HL-60/S4 treated with retinoic acid at 250 ng/mL for 4 days and 3 days (cell line): ENCODE measurements at regions not wholly inside any gene's neighbourhood (a gene's known extent, or its start where the extent isn't known, plus 50 kb on each side); places are given as distances from the start of the nearest gene placed in this dataset.

Experiments used
- in situ Hi-C: fragments of 300-500 bp; cut with MboI; formaldehyde crosslinking; loops from 2 replicates; pipeline ENCODE4 v1.7.0; 2022; ENCODE audit warnings: low sequenced_read_pairs

GRCh38 chr19:30792561-30793505 lies 420.6 kb downstream of the ZNF536 start:
- in situ Hi-C loops, result no loop called here

GRCh38 chr19:30791088-30791487 lies 418.9 kb downstream of the ZNF536 start:
- in situ Hi-C loops, result no loop called here

GRCh38 chr19:30790056-30790680 lies 418.0 kb downstream of the ZNF536 start:
- in situ Hi-C loops, result no loop called here

GRCh38 chr19:30788105-30788765 lies 416.1 kb downstream of the ZNF536 start:
- in situ Hi-C loops, result no loop called here

GRCh38 chr19:30785458-30786137 lies 413.4 kb downstream of the ZNF536 start:
- in situ Hi-C loops, result no loop called here

- in situ Hi-C loops, result no loop called here
Observed at GRCh38 chr19:30784850-30785457, 412.8 kb downstream of the ZNF536 start.

- in situ Hi-C loops, result no loop called here
Observed at GRCh38 chr19:30783936-30784335, 411.8 kb downstream of the ZNF536 start.

- in situ Hi-C loops, result no loop called here
Observed at GRCh38 chr19:30783212-30783611, 411.0 kb downstream of the ZNF536 start.

- in situ Hi-C loops, result no loop called here
Observed at GRCh38 chr19:30781519-30781918, 409.3 kb downstream of the ZNF536 start.

GRCh38 chr19:30781047-30781446 lies 408.9 kb downstream of the ZNF536 start:
- in situ Hi-C loops, result no loop called here

GRCh38 chr19:30780456-30780855 lies 408.3 kb downstream of the ZNF536 start:
- in situ Hi-C loops, result no loop called here

GRCh38 chr19:30780032-30780431 lies 407.8 kb downstream of the ZNF536 start:
- in situ Hi-C loops, result no loop called here

- in situ Hi-C loops, result no loop called here
Observed at GRCh38 chr19:30778961-30779715, 407.0 kb downstream of the ZNF536 start.

- in situ Hi-C loops, result no loop called here
Observed at GRCh38 chr19:30778061-30778460, 405.9 kb downstream of the ZNF536 start.

GRCh38 chr19:30775956-30776355 lies 403.8 kb downstream of the ZNF536 start:
- in situ Hi-C loops, result no loop called here

- in situ Hi-C loops, result no loop called here
Observed at GRCh38 chr19:30774252-30774766, 402.1 kb downstream of the ZNF536 start.

GRCh38 chr19:30762651-30763050 lies 390.5 kb downstream of the ZNF536 start:
- in situ Hi-C loops, result no loop called here

GRCh38 chr19:30760014-30760413 lies 387.8 kb downstream of the ZNF536 start:
- in situ Hi-C loops, result no loop called here

GRCh38 chr19:30757837-30758617 lies 385.8 kb downstream of the ZNF536 start:
- in situ Hi-C loops, result no loop called here
